Inferior parietal cortex (tissue), 1 donor: ENCODE measurements at regions not wholly inside any gene's neighbourhood (a gene's known extent, or its start where the extent isn't known, plus 50 kb on each side); places are given as distances from the start of the nearest gene placed in this dataset.
"Not testable (repeated sequence)": the region's sequence is repeated elsewhere in the genome, so short reads cannot be mapped to it uniquely, and the experiment has no call there.

ENCODE experiments used
- DNase-seq: peaks from one replicate; pipeline ENCODE4 v3.0.0-alpha.2; 2016; ENCODE audit errors: extremely low spot score

DNA sequence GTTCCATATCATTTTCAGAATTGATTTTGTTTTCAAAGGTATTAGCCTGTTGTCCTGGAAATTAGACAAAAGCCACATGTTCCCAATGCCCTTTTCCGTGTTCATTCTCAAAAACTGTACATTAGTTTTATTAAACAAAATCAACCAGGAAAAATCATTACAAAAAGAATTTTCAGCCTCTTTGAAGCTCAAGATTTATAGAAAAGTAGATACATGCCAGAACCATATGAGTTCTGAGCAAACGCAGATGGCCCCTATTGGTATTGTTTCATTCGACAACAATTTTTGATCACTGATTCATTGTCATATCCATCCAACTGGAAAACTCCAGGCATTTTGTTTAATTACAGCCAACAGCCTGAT, 148.5 kb upstream of the GRAMD2B start:
- DNase-seq = no peak

DNA sequence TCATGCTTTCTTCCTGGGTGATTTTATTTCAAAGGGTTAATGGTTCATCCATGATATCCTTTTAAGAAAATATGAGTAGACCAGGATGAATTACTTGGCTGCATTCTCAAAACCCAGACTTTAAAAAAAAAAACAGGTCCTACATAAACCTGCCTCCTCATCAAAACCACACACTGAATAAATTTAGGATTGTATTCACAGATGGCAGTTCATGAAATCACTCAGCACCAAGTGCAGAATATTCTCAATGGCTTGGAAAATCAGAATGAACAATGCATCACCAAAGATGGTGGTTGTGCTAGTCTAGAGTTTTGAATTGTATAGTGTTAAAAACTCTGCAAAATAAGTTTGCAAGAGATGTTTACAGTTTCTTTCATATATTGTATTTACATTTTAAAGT, 145.4 kb upstream of the GRAMD2B start:
- DNase-seq = no peak

DNA sequence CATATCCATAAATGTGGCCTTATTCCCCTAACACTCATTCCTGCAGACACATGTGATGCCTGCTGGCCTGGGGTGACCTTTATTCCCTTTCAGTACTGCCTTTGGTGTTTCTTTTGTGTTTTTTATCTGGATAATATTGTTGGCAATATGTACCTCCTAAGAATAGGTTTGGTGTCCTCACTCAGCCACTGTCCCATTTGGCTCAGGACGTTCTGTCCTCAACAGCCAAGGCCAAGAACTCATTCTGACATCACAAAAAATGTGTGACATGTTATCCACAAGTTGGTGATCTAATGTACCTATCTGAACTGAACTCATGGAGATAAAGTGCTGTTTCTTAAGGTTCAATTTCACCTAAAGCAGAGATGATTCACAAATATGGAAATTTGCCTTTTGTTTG, 142.9 kb upstream of the GRAMD2B start:
- DNase-seq = no peak

DNA sequence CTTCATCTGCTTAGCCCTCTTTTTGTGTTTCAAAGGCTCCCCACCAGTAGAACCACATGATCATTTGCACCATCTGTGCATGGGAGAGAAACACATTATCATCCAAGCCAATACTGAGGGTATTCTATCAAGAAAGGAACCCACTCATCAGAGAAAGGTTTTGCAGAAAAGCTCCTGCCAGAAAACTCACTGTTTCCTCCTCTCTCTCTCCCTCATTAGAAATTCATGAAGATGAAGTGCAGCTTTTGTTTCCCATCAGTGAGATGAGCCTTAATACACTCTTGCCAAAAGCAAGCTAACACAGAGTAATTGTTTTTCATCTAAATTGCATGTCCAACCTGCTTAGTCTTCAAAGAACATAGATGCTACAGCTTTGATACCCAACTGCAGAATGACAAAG, 142.4 kb upstream of the GRAMD2B start:
- peak; percentile 51 for DNase-seq

DNA sequence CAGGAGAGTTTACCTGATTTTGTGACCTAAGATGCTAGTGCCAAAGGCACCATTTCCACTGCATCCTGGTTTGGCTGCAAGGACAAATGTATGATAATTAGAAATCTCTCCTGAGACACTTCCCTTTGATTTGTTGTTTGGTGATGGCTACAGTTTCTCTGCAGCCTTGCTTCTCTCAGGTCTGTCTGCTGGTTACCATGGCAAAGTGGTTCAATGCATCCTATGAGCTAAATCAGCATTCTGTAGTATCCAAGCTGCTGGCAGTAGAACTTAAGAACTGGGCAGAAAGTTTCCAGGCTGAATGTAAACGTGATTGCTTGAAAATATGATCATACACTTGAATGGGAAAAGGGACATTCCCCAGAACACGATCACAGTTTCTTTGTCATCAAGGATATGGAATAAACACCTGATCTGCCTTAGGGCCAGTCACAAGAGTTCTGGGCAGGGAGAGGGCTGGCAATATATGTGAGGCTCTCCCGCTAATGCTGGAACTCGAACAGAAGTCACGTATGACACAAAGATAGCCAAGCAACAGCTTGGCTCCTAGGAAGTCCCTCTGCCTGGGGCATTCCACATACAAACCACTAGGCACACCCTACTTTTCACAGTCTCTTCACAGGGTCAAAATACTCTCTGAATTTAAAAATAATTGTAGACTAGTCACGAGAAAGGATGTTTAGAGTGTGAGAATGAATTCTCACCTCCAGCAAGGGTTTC, 138.1 kb upstream of the GRAMD2B start:
- no peak for DNase-seq

DNA sequence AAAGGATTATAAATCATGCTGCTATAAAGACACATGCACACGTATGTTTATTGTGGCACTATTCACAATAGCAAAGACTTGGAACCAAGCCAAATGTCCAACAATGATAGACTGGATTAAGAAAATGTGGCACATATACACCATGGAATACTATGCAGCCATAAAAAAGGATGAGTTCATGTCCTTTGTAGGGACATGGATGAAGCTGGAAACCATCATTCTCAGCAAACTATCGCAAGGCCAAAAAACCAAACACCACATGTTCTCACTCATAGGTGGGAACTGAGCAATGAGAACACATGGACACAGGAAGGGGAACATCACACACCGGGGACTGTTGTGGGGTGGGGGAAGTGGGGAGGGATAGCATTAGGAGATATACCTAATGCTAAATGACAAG, 127.1 kb upstream of the GRAMD2B start:
- not testable (repeated sequence) for DNase-seq

DNA sequence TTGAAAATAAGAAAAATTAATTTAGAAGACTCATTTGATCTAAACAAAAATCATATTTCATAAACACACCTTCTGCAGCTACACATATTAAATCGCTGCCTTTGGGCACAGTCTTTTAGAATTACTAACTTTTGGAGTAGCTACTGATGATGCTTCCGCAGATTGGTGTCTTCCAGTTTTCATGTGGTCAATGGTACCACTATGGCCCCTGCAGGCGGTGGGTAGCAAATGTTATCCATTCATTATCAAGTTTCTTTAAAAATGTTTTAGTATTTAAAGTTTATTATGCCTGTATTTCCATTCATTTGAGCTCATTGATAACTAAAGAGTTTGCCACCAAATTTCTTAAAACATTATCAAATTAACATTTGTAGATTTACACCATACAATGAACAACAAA, 122.9 kb upstream of the GRAMD2B start:
- no peak for DNase-seq

DNA sequence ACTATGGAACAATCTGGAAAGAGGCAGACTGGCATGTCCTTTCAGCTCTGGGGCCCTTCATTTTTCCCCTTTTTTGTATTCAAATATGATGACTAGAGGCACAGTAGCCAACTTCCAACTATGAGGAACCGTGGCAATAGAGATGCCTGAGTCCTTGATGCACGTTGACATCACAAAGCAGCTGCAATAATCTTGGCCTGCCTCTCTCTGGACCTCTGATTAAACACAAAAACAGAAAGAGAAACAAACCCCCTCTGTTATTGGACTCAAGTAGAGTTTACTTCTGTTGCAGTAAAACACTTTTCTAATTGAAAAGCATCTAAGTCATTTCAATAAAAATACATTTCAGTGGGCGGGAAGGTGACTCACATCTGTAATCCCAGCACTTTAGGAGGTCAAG, 122.2 kb upstream of the GRAMD2B start:
- no peak for DNase-seq

DNA sequence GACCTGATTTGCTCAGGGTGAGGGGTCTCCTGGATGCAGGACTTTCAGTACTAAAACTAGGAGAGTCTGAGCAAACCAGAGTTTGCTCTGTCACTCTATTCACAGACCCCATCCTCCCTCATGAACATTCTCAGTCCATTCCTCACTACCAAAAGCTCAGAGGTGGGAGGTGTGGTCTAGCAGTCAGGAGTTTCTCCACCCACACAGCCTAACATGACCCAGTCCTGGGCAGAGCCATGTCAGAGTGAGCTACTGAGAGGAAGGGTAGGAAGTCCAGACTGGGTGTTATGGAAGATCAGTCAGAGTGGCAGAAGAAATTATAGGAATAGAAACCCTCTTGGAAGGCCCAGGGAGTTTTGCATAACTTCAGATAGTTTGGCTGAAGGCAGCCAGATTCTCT, 113.3 kb upstream of the GRAMD2B start:
- no peak for DNase-seq

DNA sequence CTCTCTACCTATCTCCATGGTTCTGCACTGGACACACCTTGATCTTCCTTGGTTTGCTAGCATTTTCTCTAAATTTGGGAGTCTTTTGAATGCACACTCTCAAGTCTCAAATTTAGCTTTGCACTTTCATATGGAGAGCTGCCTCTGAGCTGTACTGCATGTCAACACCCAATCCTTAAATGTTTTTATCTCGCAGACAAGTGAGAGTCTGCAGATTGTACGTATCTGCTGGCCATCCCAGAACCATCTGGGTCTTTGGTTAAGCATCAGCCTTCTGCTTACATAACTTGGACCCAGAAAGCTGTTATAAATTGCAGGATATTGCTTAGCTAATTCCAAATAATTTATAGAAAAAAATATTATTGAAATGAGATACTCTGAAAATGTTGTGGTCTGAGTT, 111.4 kb upstream of the GRAMD2B start:
- no peak for DNase-seq

DNA sequence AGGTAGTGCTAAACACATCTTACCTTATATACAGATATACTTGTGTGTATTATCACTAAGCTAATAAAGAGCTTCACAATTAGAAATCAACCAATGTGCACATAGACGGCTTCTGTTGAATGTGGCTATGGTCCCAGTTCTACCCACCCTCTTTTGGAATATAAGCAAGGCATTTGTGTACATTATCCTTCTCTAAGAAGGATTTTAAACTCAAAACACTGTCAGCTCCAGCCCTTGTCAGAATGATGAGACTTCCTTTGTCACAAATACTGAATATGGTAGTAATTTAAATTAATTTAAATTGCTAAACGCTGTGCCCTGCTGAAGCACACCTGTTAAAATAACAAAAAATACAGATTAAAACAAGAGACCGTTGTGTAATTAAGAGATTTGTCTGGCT, 107.9 kb upstream of the GRAMD2B start:
- no peak for DNase-seq

DNA sequence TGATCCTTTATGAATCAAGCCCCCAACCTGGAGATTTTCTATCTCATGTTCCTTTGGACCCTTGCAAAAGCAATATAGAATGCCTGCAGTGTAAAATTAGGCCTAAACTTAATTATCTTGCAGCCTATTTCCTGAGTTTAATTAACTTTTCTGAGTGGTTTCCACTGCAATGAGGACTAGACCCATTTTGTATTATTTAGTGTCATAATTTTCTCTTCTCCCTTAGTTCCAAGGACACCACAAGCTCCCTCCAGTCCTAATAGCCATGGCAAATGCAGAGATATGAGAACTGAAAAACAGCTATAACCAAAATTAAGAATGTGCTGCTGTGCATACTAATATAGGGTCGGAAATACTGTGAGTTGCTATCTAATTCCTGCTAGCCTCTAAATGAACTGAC, 90.9 kb upstream of the GRAMD2B start:
- no peak for DNase-seq

DNA sequence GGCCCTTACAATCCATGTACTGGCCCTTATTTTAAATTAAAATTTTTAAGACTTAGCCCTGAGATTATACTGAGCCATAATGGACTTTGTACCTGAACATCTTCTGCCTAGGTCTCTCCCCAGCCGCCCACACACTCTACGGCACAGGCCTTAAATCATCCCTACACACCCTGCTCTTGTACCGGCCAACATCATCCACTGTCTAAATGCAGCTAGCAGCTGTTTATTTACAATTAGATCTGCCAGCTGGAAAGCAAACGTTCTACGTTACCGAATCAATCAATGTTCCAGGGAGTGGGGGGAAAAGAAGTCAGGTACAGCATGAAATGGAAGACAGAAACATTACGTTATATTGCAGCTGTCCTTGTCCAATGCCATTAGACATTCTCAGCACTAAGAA, 88.4 kb upstream of the GRAMD2B start:
- no peak for DNase-seq

DNA sequence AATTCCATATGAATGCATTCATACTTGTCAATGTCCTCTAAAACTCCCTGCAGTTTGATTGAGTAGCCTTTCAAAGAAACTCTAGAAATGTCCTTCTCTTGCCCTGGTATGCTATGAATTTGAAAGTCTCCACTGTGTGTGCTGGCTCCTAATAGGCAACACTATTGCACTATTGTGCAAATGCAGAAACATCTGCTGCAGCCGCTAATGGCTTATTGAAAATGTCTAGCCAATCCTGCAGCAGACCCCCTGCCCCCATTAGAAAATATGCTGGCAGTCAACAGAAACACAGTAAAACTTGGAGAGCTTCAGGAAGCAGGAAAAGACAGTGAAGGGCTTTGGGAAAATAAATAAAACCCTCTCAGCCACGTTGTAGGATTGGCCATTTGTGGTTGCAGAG, 87.3 kb upstream of the GRAMD2B start:
- no peak for DNase-seq

DNA sequence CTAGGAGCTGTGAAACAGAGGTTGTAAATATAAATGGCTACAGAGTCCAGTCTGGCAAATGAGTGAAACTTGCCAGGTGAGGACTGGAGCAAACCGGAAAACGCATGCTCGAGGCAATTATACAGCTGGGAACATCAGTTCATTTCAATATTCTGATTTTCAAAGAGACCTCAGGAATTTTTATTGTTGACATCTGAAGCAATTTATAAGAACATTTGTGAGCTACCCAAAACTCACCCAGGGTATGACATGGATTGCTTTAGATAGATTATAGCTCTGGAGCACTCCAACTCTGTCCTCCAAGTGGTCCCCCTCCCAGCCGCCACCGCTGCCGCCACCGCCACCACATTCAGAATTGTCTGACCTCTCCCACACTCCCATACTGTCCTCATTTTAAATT, 84.6 kb upstream of the GRAMD2B start:
- DNase-seq = no peak

DNA sequence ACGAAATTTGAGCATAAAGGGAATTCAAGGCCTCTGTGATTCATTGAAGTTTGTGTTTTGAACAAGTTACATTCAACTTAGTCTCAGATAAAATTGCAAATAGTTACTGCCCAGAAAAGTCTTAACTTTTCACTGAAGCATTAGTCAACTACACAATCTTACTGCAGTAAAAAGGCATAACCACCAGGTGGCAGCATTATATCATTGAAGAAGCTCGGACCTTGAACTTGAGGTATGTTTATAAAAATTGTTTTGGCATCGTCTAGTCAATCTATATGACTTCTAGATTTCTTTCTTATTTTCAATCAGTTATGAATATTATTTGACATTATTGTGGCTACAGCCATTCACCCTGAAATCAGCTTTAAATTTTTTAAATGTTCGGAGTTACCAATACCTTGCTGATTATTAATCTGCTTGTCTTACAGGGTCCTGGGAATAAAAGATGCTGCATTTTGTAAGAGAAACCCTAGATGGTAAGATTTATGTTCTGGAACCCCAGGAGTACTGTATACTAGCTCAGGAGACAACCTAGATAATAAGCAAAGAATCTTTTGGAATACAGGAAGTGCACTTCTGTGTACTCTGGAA, 83.9 kb upstream of the GRAMD2B start:
- peak; percentile 88 for DNase-seq

DNA sequence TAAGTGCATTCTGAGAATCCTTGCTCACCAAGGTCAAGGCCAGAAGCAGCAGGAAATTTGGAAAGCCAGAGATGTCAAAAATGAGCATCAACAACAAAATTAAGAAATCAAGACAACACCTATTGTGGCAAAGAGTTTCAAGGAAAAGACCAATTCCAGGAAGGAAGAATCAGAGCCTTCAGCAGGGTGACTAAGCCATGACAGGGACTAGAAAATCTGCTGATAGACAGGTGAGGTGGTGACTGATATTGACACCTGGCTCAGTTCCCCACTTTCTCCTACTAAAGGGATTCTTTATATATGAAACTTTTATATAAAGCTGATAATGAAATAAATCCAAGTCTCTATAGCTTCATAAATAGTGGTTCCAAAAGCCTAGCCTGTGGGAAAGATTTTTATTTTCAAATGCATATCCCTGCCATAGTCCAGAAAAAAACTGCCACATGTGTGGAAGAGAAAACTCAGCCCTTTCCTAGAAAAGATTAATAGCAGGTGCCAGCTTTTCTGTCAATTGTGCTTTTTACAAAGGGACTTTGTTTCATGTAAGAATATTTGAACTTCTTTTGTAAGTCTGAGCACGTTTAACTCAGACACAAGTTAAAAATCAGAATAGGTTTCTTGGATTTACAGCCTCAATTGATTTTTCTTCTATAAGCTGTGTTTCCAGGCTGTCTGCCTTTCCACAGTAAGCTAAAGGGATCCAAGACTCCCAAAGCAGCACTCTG, 81.1 kb upstream of the GRAMD2B start:
- no peak for DNase-seq

DNA sequence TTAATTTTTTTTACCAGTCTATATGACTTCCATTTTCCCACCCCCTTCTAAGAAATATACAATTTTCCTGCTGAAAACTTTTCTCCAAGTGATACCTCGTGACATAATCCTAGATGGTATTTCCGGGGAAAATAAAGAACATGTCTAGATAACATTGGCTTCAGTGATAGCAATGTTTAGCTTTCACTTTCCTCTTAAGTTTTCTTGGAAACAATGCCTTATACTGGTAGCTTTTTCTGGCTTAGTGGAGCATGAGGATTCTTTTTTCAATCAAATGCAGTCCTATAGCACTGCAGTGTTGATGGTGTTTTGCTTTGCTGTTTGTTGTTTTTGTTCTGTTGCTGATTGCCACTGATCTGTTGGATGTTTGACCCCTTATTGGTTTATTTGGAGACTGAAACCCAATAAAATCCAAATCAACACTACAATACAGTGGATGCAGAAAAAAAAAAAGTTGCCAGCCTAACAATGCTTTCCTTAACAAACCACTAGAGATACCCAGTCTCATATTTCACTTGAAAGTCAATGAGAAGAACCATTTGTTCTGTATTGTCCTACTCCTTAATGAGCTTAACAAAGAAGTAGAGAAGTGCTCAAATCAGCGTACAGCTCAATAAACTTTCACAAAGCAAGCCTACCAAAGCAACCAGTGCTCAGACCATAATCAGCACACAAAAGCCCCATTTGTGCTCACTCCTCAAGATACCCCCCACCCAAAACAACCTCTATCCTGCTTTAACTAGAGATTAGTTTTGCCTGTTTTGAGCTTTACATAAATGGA, 74.2 kb upstream of the GRAMD2B start:
- DNase-seq = no peak

DNA sequence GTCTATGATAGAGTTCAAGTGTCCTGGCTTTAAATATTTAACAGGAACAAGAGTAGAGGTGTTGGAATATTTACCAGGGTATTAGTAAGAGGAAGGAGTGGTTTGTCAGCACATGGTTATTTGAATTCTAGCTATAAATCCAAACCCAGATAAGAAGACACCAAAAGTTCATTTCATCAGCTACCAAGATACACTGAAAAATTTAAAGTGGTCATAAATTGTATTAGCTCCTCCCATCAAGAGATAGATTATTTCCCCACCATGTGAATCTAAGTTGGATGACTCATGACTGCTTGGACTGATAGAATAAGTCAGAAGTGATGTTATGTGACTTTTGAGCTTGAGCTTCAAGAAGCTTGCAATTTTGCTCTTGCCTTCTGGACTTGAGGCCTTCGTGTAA, 72.1 kb upstream of the GRAMD2B start:
- no peak for DNase-seq

DNA sequence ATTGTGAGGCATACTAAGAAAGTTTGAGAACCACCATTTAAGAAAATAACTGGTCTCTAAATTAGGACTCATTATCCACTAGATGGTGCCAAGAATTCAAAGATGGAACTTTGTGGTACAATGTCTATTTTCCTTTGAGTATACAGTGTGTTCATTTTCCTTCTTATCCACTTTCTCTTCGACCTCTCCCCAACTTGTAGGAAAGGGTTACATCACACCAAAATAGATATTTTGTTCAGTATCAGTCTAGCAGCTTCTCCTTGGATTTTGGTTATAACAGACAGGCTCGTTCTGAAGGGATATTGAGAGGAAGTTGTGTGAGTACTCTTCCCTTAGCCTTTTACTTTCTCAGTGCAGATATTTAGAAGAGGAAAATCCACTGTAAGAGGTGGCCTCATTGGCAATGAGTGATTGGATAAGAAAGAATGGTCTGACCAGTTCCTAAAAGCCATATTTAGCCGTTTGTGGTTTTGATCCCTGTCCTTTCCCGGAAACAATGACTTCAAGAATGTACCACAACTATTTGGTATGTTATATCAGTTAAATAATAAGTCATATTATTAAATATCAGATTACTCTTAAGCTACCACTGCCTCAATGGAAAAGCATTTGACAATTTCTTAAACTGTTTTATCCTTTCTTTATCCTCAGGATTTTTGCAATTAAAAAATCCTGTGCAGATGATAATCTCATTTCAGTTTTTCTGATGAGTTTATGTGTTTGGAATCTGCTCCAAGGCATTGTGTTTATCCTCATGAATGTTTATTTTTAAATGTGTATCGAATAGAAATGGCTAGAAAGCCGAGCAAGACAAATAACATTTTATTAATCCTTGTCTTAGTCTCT, 69.0 kb upstream of the GRAMD2B start:
- peak; percentile 93 for DNase-seq

DNA sequence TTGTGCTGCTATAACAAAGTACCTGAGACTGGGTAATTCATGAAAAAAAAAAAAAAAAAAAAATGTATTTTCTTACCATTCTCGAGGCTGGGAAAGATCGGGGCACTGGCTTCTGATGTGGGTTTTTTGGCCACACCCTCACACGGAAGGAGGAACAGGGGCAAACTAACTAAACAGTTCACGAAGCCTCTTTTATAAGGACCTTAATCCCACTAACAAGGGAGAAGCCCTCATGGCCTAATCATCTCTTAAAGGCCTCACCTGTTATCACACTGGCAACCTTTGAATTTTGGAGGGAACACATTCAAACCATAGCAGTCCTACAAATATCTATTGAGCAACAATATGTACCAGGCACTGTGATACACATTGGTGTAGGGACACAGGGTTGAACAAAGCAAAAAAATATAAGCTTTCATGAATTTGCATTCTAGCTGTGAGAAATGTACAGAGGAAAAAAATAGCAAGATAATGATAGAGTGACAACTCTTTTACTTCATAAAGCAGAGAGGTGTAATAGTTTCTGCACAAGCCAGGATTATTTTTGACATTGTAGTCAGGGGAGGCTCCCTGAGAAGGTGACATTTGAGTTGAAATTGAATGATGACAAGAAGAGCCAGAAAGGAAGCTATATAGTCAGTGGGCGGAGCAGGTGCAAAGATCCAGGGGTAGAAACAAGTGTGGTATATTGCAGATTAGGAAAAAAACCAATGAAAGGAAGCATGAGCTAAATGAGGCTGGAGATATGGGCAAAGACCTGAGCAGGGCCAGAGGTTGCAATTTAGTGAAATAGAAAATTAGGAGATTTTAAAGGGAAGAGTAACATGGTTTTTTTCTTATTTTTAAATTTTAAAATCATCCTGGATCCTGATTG, 68.1 kb upstream of the GRAMD2B start:
- DNase-seq = no peak
